ENCODE measurements at regions not wholly inside any gene's neighbourhood (a gene's known extent, or its start where the extent isn't known, plus 50 kb on each side); places are given as distances from the start of the nearest gene placed in this dataset.

DNA sequence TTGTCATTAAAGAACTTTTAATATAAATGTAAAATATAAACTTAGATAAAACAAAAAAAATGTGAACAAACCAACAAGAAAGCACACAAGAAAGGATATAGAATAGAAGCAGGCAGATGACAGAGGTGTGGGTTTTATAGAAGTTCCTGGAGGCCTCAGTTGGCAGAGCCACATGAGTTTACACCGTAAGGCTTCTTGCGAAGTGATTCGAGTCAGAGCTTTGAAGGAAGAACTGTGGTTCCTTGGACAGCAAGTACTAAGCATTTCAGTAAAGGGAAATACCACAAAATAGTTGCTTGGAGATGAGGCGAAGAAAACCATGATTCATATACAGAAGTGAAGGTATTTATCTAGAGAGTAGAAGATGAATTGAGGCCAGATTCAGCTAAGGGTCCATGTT is 207.9 kb upstream of the EYA4 start:
- TF ChIP-seq POLR2AphosphoS5 (IDR thresholded peaks at IDR 0.05; ENCODE audit: insufficient read depth, low read depth, low read length) = no peak
- TF ChIP-seq, protein P1, sequence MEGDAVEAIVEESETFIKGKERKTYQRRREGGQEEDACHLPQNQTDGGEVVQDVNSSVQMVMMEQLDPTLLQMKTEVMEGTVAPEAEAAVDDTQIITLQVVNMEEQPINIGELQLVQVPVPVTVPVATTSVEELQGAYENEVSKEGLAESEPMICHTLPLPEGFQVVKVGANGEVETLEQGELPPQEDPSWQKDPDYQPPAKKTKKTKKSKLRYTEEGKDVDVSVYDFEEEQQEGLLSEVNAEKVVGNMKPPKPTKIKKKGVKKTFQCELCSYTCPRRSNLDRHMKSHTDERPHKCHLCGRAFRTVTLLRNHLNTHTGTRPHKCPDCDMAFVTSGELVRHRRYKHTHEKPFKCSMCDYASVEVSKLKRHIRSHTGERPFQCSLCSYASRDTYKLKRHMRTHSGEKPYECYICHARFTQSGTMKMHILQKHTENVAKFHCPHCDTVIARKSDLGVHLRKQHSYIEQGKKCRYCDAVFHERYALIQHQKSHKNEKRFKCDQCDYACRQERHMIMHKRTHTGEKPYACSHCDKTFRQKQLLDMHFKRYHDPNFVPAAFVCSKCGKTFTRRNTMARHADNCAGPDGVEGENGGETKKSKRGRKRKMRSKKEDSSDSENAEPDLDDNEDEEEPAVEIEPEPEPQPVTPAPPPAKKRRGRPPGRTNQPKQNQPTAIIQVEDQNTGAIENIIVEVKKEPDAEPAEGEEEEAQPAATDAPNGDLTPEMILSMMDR (IDR thresholded peaks at IDR 0.05; ENCODE audit: extremely low read depth in 1 of 2, insufficient read depth in 1 of 2, low read depth in 1 of 2, low read length in 2 of 2) = no peak
- no peak for TF ChIP-seq EZH2 (IDR thresholded peaks at IDR 0.05; ENCODE audit: borderline replicate concordance, low read depth, low read length, severe bottlenecking)
- TF ChIP-seq POLR2A (IDR thresholded peaks at IDR 0.05; ENCODE audit: low read depth, low read length) = no peak
- TF ChIP-seq, protein P2, sequence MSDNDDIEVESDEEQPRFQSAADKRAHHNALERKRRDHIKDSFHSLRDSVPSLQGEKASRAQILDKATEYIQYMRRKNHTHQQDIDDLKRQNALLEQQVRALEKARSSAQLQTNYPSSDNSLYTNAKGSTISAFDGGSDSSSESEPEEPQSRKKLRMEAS (IDR thresholded peaks at IDR 0.05; ENCODE audit: insufficient read depth, insufficient read length) = no peak
- TF ChIP-seq FOS (IDR thresholded peaks at IDR 0.05; ENCODE audit: borderline replicate concordance, insufficient read depth, low read length) = no peak

All from endothelial cell of umbilical vein (primary cell).